ENCODE measurements at regions not wholly inside any gene's neighbourhood (a gene's known extent, or its start where the extent isn't known, plus 50 kb on each side); places are given as distances from the start of the nearest gene placed in this dataset.

DNA sequence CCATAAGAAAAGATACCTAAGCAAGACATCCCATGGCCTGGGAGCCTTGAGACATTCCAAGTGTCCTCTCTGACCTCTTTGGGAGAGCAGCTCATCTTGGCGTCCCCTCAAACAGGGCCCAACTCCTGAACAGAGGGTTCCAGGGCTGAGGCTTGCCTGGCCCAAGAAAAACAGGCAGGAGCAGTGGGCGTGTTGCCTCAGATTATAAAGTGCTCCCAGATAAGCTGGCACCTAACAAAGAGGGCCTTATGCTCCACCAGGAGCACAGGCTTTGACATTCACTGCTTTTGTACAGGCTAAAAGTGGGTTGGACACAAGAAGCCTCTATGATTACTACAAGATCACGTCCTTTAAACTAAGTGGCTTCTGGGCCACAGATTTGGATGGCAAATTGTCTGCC lies 193.1 kb downstream of the FGFR2 start:
- Mint-ChIP-seq H3K4me1 (no peaks in the 10 kb centered on the region), H3K4me3 (no peak overlapping the region), H3K27ac (no peak overlapping the region), H3K9me3 (ENCODE audit: insufficient read depth) (no peaks in the 10 kb centered on the region), H3K27me3 (no peaks in the 10 kb centered on the region)
- no peaks in the 10 kb centered on the region for H3K36me3 ChIP-seq (replicated peaks in 1 of 2; ENCODE audit: control extremely low read depth in 1 of 2, control insufficient read depth in 1 of 2, extremely low read depth in 1 of 2, insufficient read depth in 2 of 2, low read length in 1 of 2)
- no peaks in the 10 kb centered on the region for H3K27me3 ChIP-seq (replicated peaks in 1 of 4; ENCODE audit: control extremely low read depth in 1 of 4, control insufficient read depth in 3 of 4, insufficient read depth in 4 of 4, low read length in 3 of 4)
- no peaks in the 10 kb centered on the region for H4K20me1 ChIP-seq (ENCODE audit: control insufficient read depth, insufficient read depth, low read length, poor library complexity, severe bottlenecking)
- H3K4me3 ChIP-seq (ENCODE audit: control extremely low read depth in 1 of 5, extremely low read depth in 1 of 5, insufficient read depth in 1 of 5, low read depth in 2 of 5, low read length in 4 of 5): no peak overlapping the region
- no peak overlapping the region for H3K4me2 ChIP-seq (replicated peaks; ENCODE audit: low read depth, low read length, poor library complexity, severe bottlenecking)
- 81% methylated on average over 3 of the region's 3 CpGs for WGBS (ENCODE audit: insufficient coverage)
- DNase-seq: no peak
- no peaks in the 10 kb centered on the region for H3K9me3 ChIP-seq (ENCODE audit: control extremely low read depth in 1 of 3, control insufficient read depth in 2 of 3, insufficient read depth in 1 of 3, low read length in 2 of 3)
- no peak overlapping the region for H3K9ac ChIP-seq (ENCODE audit: low read length)
- ChIA-PET POLR2A (no interaction called here), CTCF (no interaction called here)
- H3K27ac ChIP-seq (ENCODE audit: low read length in 2 of 2): no peak overlapping the region
- TF ChIP-seq, protein P1, sequence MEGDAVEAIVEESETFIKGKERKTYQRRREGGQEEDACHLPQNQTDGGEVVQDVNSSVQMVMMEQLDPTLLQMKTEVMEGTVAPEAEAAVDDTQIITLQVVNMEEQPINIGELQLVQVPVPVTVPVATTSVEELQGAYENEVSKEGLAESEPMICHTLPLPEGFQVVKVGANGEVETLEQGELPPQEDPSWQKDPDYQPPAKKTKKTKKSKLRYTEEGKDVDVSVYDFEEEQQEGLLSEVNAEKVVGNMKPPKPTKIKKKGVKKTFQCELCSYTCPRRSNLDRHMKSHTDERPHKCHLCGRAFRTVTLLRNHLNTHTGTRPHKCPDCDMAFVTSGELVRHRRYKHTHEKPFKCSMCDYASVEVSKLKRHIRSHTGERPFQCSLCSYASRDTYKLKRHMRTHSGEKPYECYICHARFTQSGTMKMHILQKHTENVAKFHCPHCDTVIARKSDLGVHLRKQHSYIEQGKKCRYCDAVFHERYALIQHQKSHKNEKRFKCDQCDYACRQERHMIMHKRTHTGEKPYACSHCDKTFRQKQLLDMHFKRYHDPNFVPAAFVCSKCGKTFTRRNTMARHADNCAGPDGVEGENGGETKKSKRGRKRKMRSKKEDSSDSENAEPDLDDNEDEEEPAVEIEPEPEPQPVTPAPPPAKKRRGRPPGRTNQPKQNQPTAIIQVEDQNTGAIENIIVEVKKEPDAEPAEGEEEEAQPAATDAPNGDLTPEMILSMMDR (IDR thresholded peaks at IDR 0.05): no peak
- TF ChIP-seq EZH2 (IDR thresholded peaks at IDR 0.05; ENCODE audit: borderline replicate concordance, insufficient read depth, low read depth, low read length, poor library complexity, severe bottlenecking): no peak
- intact Hi-C loops (cut with micrococcal nuclease): no loop called here
- no peaks in the 10 kb centered on the region for H3K4me1 ChIP-seq (ENCODE audit: control insufficient read depth in 2 of 2, insufficient read depth in 2 of 2, low read length in 2 of 2)
- no peak overlapping the region for H2AFZ ChIP-seq (ENCODE audit: insufficient read depth, low read depth, low read length, poor library complexity, severe bottlenecking)
- ATAC-seq (ENCODE audit: low read depth): no peak
- no peaks in the 10 kb centered on the region for H3K79me2 ChIP-seq (ENCODE audit: control insufficient read depth, insufficient read depth, low read length)

DNA sequence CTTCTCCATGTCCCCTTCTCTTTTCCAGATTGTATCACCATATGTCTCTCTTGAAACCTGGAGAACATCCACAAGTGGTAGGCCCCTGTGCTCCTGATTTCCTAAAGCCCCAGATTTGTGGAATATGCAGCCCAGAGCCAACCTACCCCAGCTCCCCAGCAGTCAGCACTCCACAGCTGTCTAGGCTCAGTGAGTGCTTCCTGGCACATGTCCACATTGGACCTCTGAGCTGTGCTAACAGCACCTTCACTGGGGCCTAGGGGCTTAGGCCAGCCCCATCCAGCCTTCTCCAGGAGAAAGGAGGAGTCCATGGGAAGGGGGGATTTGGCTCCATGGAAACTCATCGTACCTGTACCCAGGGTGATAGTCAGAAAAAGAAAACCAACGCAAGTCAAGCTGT lies 192.7 kb downstream of the FGFR2 start:
- intact Hi-C loops (cut with micrococcal nuclease): no loop called here
- no peak overlapping the region for H2AFZ ChIP-seq (ENCODE audit: insufficient read depth, low read depth, low read length, poor library complexity, severe bottlenecking)
- no peak overlapping the region for H3K4me3 Mint-ChIP-seq

More for the DNA sequence above, 192.7 kb downstream of the FGFR2 start:
- Histone ChIP-seq H3K4me3 (ENCODE audit: control extremely low read depth in 1 of 5, extremely low read depth in 1 of 5, insufficient read depth in 1 of 5, low read depth in 2 of 5, low read length in 4 of 5) (no peak overlapping the region), H4K20me1 (ENCODE audit: control insufficient read depth, insufficient read depth, low read length, poor library complexity, severe bottlenecking) (no peaks in the 10 kb centered on the region), H3K36me3 (replicated peaks in 1 of 2; ENCODE audit: control extremely low read depth in 1 of 2, control insufficient read depth in 1 of 2, extremely low read depth in 1 of 2, insufficient read depth in 2 of 2, low read length in 1 of 2) (no peaks in the 10 kb centered on the region), H3K27me3 (replicated peaks in 1 of 4; ENCODE audit: control extremely low read depth in 1 of 4, control insufficient read depth in 3 of 4, insufficient read depth in 4 of 4, low read length in 3 of 4) (no peaks in the 10 kb centered on the region), H3K4me1 (ENCODE audit: control insufficient read depth in 2 of 2, insufficient read depth in 2 of 2, low read length in 2 of 2) (no peaks in the 10 kb centered on the region), H3K9ac (ENCODE audit: low read length) (no peak overlapping the region), H3K79me2 (ENCODE audit: control insufficient read depth, insufficient read depth, low read length) (no peaks in the 10 kb centered on the region), H3K27ac (ENCODE audit: low read length in 2 of 2) (no peak overlapping the region), H3K4me2 (replicated peaks; ENCODE audit: low read depth, low read length, poor library complexity, severe bottlenecking) (no peak overlapping the region), H3K9me3 (ENCODE audit: control extremely low read depth in 1 of 3, control insufficient read depth in 2 of 3, insufficient read depth in 1 of 3, low read length in 2 of 3) (no peaks in the 10 kb centered on the region)
- no peaks in the 10 kb centered on the region for H3K27me3 Mint-ChIP-seq
- H3K4me1 Mint-ChIP-seq: no peaks in the 10 kb centered on the region
- POLR2A ChIA-PET: no interaction called here
- CTCF ChIA-PET: no interaction called here
- TF ChIP-seq, protein P1 (IDR thresholded peaks at IDR 0.05): no peak
- TF ChIP-seq EZH2 (IDR thresholded peaks at IDR 0.05; ENCODE audit: borderline replicate concordance, insufficient read depth, low read depth, low read length, poor library complexity, severe bottlenecking): no peak
- H3K9me3 Mint-ChIP-seq (ENCODE audit: insufficient read depth): no peaks in the 10 kb centered on the region
- DNase-seq (no peak), ATAC-seq (ENCODE audit: low read depth) (no peak)
- H3K27ac Mint-ChIP-seq: no peak overlapping the region
- 94% methylated on average over 2 of the region's 2 CpGs for WGBS (ENCODE audit: insufficient coverage)

Measured in B cell (primary cell).